AG09319 (cell line): ENCODE measurements at regions not wholly inside any gene's neighbourhood (a gene's known extent, or its start where the extent isn't known, plus 50 kb on each side); places are given as distances from the start of the nearest gene placed in this dataset.

ENCODE experiments used
- DNase-seq: peaks from one replicate; pipeline ENCODE4 v3.0.0-alpha.2; 2010; ENCODE audit warnings: low read depth; ENCODE audit errors: extremely low read depth
- TF ChIP-seq, protein P1 (sequence below): IDR thresholded peaks from 2 replicates; pipeline ENCODE4 v1.5.1; 2011; ENCODE audit warnings: low read depth, mild to moderate bottlenecking, inconsistent platforms, low read length, moderate library complexity

GRCh38 chr14:30375296-30375892 lies 183.6 kb upstream of the G2E3 start:
- peak; percentile 10 for DNase-seq
- TF ChIP-seq, protein P1, sequence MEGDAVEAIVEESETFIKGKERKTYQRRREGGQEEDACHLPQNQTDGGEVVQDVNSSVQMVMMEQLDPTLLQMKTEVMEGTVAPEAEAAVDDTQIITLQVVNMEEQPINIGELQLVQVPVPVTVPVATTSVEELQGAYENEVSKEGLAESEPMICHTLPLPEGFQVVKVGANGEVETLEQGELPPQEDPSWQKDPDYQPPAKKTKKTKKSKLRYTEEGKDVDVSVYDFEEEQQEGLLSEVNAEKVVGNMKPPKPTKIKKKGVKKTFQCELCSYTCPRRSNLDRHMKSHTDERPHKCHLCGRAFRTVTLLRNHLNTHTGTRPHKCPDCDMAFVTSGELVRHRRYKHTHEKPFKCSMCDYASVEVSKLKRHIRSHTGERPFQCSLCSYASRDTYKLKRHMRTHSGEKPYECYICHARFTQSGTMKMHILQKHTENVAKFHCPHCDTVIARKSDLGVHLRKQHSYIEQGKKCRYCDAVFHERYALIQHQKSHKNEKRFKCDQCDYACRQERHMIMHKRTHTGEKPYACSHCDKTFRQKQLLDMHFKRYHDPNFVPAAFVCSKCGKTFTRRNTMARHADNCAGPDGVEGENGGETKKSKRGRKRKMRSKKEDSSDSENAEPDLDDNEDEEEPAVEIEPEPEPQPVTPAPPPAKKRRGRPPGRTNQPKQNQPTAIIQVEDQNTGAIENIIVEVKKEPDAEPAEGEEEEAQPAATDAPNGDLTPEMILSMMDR: peak; percentile 92

GRCh38 chr14:30381861-30382480 lies 177.0 kb upstream of the G2E3 start:
- no peak for DNase-seq
- TF ChIP-seq, protein P1: no peak

DNA sequence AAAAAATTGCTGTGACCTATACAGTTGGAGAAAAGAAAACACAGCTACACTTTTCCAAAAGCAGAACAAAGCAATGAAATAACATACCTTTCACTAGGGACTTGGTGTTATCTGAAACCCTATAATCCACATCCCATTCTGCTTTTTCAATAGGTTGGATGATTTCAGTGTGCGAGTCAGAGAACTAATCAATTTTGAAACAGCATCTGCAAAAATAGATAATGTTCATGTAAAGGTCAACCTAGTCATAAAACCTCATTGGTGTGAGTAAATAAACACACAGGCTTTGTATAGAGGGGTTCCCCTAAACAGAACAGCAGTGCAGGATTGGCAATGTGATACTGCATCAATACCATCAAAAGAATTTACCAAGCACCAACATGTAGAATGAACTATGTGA lies 173.0 kb upstream of the G2E3 start:
- TF ChIP-seq, protein P1: no peak
- DNase-seq: no peak

DNA sequence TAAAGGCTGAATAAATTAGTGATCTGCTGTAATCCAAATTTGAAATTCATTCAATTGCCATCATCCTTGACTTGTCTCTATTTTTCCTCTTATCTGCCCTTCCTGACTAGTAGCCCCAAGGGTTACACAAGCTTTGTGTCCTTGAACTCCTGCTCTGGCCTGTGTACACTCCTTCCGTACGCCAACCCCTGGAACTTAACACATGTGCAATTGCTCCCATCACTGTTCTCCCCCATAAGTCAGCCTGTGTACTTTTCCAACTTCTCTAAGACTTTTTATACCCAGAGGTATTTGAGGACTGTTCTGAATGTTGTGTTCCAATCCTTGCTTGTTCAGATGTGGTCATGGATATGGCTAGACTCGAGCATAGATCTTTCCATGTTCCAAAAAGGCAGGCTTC lies 171.1 kb upstream of the G2E3 start:
- TF ChIP-seq, protein P1: no peak
- DNase-seq: no peak

GRCh38 chr14:30389134-30389876 lies 169.7 kb upstream of the G2E3 start:
- no peak for DNase-seq
- TF ChIP-seq, protein P1: no peak

DNA sequence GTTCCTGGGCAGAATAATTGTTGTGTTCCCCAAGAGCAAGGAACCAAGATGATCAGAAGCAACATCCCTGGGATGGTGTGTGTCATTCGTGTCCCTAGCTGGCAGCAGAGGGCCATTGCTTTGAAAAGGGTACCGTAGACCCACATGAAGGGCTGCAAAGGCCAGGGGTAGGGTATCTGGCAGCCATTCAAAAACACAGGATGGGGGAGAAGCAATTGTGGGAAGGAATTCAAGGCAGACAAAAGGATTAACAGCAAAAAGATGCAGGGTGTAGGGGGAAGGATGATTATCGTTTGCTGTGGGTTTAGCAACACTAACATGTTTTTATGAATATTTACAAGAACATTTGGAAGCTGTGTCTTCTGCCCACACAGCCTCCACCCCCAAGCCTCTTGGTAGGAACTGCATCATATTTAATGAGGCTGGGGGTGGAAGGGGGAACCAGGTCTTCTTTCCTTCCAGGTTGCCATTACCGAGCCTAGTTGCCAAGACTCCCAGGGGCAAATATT lies 169.0 kb upstream of the G2E3 start:
- DNase-seq: no peak
- TF ChIP-seq, protein P1: no peak

GRCh38 chr14:30395065-30395464 lies 163.9 kb upstream of the G2E3 start:
- TF ChIP-seq, protein P1: no peak
- no peak for DNase-seq
